ENCODE measurements at regions not wholly inside any gene's neighbourhood (a gene's known extent, or its start where the extent isn't known, plus 50 kb on each side); places are given as distances from the start of the nearest gene placed in this dataset.

DNA sequence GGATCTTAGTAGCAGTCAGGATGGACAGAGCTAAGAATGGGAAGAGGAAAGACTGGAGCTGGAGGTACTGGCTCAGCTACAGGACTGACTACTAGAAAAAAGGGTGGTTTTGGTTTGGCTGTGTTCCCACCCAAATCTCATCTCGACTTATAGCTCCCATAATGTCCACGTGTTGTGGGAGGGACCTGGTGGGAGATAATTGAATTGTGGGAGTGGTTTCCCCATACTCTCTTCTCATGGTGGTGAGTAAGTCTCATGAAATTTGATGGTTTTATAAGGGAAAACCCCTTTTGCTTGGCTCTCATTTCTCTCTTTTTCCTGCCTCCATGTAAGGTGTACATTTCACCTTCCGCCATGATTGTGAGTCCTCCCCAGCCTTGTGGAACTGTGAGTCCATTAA lies 466.5 kb upstream of the DEPDC1 start:
- FAIRE-seq (no peak), DNase-seq (ENCODE audit: low read depth in 1 of 2, low spot score in 1 of 2) (no peak), ATAC-seq (no peak)
- ChIA-PET CTCF (no interaction called here), POLR2A (no interaction called here)
- Histone ChIP-seq H3K4me1 (no peaks in the 10 kb centered on the region), H3K4me3 (no peak overlapping the region), H3K27ac (no peak overlapping the region), H3K4me2 (no peak overlapping the region), H3K9me3 (no peaks in the 10 kb centered on the region)
- TF ChIP-seq HOXB5 (CRISPR knock-in tag; IDR thresholded peaks at IDR 0.05) (no peak), NR3C1 (IDR thresholded peaks at IDR 0.05) (no peak)
- 32% methylated on average over 3 of the region's 3 CpGs for WGBS (ENCODE audit: missing lambda C conversion rate)

DNA sequence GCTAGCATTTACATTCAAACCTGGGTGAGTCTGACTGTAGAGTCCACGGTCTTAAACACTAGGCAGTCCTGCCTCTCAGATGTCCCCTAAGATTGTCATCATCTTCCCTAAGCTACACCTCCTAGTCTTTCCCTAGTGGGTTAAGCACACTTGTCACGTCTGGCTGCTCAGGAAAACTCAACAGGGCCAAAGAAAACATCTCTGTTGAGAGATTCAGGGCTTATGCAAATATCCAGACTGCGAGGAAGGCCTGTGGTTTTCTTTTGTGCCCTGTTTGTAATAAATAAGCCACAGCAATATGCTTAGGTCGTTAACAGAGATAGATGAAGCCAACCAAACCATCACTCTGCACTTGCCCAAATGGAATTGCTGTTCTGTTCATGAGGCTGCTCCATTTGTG lies 472.6 kb upstream of the DEPDC1 start:
- 0% methylated on average over 4 of the region's 4 CpGs for WGBS (ENCODE audit: missing lambda C conversion rate)
- no peak for ATAC-seq
- no peak for FAIRE-seq

DNA sequence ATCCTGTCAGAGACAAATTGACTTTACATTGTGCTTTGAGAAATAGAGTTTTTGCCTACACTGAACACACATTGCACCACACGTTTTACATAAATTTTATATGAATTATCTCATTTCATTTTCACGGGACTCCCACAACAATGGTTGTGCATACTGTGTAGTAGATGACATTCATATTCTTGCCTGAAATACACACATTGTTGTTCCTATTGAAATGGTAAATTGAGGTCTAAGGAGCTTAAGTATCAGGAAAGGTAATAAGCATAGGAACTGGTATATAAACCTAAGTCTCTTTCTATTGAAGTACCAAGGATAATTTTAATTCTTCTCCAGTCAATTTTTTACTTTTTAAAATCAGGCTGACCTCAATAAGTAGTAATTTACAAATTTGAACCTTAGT lies 473.7 kb upstream of the DEPDC1 start:
- ChIA-PET CTCF (no interaction called here), POLR2A (no interaction called here)
- Histone ChIP-seq H3K4me1 (no peaks in the 10 kb centered on the region), H3K27ac (no peak overlapping the region), H3K9me3 (no peaks in the 10 kb centered on the region), H3K4me3 (no peak overlapping the region), H3K4me2 (no peak overlapping the region)
- FAIRE-seq, result no peak
- ATAC-seq, result no peak
- no peak for TF ChIP-seq ESRRA (IDR thresholded peaks at IDR 0.05; ENCODE audit: borderline replicate concordance, low read length)
- TF ChIP-seq, protein P1, sequence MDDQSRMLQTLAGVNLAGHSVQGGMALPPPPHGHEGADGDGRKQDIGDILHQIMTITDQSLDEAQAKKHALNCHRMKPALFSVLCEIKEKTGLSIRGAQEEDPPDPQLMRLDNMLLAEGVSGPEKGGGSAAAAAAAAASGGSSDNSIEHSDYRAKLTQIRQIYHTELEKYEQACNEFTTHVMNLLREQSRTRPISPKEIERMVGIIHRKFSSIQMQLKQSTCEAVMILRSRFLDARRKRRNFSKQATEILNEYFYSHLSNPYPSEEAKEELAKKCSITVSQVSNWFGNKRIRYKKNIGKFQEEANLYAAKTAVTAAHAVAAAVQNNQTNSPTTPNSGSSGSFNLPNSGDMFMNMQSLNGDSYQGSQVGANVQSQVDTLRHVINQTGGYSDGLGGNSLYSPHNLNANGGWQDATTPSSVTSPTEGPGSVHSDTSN (IDR thresholded peaks at IDR 0.05), result no peak
- no peak for DNase-seq (ENCODE audit: low read depth in 1 of 2, low spot score in 1 of 2)
- 3% methylated on average over 2 of the region's 2 CpGs for WGBS (ENCODE audit: missing lambda C conversion rate)

More for the DNA sequence above, 472.6 kb upstream of the DEPDC1 start:
- Histone ChIP-seq H3K4me3 (no peak overlapping the region), H3K9me3 (no peaks in the 10 kb centered on the region), H3K27ac (no peak overlapping the region), H3K4me2 (no peak overlapping the region), H3K4me1 (no peaks in the 10 kb centered on the region)
- no peak for DNase-seq (ENCODE audit: low read depth in 1 of 2, low spot score in 1 of 2)
- ChIA-PET POLR2A (no interaction called here), CTCF (no interaction called here)
- TF ChIP-seq KDM1A (IDR thresholded peaks at IDR 0.05; ENCODE audit: low read depth), result no peak
- TF ChIP-seq BHLHE40 (IDR thresholded peaks at IDR 0.05; ENCODE audit: low read depth, low read length), result no peak
- TF ChIP-seq SREBF2 (IDR thresholded peaks at IDR 0.05), result no peak
- TF ChIP-seq HEYL (CRISPR knock-in tag; IDR thresholded peaks at IDR 0.05), result no peak
- no peak for TF ChIP-seq POLR2A (IDR thresholded peaks at IDR 0.05; ENCODE audit: low read length)

DNA sequence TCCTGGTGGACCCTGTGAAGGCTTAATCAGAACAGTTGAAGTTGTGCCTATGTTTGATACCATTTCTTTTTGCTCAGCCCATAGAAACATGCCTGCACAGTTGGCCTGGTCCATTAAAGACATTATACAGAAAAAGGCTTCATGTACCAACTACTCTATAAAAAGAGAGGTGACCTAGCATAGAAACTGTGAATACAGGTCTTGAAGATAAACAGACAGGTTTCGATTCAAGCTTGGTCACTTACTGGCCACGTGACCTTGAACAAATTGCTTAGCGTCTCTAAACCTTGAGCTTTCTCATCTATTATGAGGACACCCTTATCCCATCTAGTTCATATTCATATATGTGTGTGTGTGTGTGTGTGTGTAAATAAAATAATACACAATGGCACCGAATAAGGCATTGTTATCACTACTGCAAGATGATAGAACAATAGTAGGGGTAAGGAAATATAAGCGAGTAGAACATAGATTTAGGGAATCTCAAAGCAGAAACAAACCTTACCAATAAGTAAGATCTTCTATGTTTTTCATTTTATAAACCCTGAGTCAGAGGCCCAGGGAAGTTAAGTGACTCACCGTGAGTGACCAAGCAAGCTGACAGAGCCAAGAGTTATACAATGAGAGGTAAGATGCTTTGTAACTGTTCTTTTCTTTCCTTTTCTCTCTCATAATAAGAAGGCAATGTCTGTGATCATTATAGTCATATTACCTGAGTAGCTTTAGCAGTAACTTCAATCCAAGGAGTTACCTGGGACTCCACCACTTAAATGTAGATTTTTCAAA lies 476.8 kb upstream of the DEPDC1 start:
- TF ChIP-seq PHF8 (IDR thresholded peaks at IDR 0.05; ENCODE audit: borderline replicate concordance, low read depth) (no peak), ZFP36 (IDR thresholded peaks at IDR 0.05; ENCODE audit: borderline replicate concordance, partially characterized antibody) (no peak), MAZ (IDR thresholded peaks at IDR 0.05; ENCODE audit: borderline replicate concordance, low read depth, low read length) (no peak), RCOR1 (IDR thresholded peaks at IDR 0.05; ENCODE audit: low read depth, low read length) (no peak), CHD2 (IDR thresholded peaks at IDR 0.05; ENCODE audit: low read length, partially characterized antibody) (no peak), HOXB13 (CRISPR knock-in tag; IDR thresholded peaks at IDR 0.05; ENCODE audit: low read depth) (no peak), EP300 (IDR thresholded peaks at IDR 0.05) (no peak), MYC (IDR thresholded peaks at IDR 0.05; ENCODE audit: borderline replicate concordance, low read length) (no peak), EHF (CRISPR knock-in tag; IDR thresholded peaks at IDR 0.05) (no peak), RAD21 (conservative IDR thresholded peaks at IDR 0.05 in 1 of 2, IDR thresholded peaks at IDR 0.05 in 1 of 2) (no peak), ZNF302 (CRISPR knock-in tag; IDR thresholded peaks at IDR 0.05) (no peak), ZC3H11A (IDR thresholded peaks at IDR 0.05) (no peak), POLR2AphosphoS2 (conservative IDR thresholded peaks at IDR 0.05; ENCODE audit: low read length) (no peak), BHLHE40 (IDR thresholded peaks at IDR 0.05; ENCODE audit: low read depth, low read length) (no peak)
- TF ChIP-seq, protein P2, sequence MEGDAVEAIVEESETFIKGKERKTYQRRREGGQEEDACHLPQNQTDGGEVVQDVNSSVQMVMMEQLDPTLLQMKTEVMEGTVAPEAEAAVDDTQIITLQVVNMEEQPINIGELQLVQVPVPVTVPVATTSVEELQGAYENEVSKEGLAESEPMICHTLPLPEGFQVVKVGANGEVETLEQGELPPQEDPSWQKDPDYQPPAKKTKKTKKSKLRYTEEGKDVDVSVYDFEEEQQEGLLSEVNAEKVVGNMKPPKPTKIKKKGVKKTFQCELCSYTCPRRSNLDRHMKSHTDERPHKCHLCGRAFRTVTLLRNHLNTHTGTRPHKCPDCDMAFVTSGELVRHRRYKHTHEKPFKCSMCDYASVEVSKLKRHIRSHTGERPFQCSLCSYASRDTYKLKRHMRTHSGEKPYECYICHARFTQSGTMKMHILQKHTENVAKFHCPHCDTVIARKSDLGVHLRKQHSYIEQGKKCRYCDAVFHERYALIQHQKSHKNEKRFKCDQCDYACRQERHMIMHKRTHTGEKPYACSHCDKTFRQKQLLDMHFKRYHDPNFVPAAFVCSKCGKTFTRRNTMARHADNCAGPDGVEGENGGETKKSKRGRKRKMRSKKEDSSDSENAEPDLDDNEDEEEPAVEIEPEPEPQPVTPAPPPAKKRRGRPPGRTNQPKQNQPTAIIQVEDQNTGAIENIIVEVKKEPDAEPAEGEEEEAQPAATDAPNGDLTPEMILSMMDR (IDR thresholded peaks at IDR 0.05), result no peak
- TF ChIP-seq, protein P3, sequence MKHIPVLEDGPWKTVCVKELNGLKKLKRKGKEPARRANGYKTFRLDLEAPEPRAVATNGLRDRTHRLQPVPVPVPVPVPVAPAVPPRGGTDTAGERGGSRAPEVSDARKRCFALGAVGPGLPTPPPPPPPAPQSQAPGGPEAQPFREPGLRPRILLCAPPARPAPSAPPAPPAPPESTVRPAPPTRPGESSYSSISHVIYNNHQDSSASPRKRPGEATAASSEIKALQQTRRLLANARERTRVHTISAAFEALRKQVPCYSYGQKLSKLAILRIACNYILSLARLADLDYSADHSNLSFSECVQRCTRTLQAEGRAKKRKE (CRISPR knock-in tag; IDR thresholded peaks at IDR 0.05; ENCODE audit: low read depth), result no peak
- TF ChIP-seq, protein P4, sequence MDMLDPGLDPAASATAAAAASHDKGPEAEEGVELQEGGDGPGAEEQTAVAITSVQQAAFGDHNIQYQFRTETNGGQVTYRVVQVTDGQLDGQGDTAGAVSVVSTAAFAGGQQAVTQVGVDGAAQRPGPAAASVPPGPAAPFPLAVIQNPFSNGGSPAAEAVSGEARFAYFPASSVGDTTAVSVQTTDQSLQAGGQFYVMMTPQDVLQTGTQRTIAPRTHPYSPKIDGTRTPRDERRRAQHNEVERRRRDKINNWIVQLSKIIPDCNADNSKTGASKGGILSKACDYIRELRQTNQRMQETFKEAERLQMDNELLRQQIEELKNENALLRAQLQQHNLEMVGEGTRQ (IDR thresholded peaks at IDR 0.05), result no peak
- TF ChIP-seq, protein P5, sequence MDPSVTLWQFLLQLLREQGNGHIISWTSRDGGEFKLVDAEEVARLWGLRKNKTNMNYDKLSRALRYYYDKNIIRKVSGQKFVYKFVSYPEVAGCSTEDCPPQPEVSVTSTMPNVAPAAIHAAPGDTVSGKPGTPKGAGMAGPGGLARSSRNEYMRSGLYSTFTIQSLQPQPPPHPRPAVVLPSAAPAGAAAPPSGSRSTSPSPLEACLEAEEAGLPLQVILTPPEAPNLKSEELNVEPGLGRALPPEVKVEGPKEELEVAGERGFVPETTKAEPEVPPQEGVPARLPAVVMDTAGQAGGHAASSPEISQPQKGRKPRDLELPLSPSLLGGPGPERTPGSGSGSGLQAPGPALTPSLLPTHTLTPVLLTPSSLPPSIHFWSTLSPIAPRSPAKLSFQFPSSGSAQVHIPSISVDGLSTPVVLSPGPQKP (IDR thresholded peaks at IDR 0.05; ENCODE audit: low read depth, low read length), result no peak
- Histone ChIP-seq H3K9me3 (no peaks in the 10 kb centered on the region), H3K4me3 (no peak overlapping the region), H3K4me2 (no peak overlapping the region), H3K27ac (no peak overlapping the region), H3K4me1 (no peaks in the 10 kb centered on the region)
- ATAC-seq, result no peak
- ChIA-PET POLR2A (no interaction called here), CTCF (no interaction called here)
- no peak for FAIRE-seq
- under 1% methylated on average over 6 of the region's 6 CpGs for WGBS (ENCODE audit: missing lambda C conversion rate)
- DNase-seq (ENCODE audit: low read depth in 1 of 2, low spot score in 1 of 2), result no peak

Data from A549 (cell line).